SK-N-SH (cell line): ENCODE measurements at regions not wholly inside any gene's neighbourhood (a gene's known extent, or its start where the extent isn't known, plus 50 kb on each side); places are given as distances from the start of the nearest gene placed in this dataset.

Experiments
- CTCF ChIA-PET: fragments of 300-600, 350-600 bp; formaldehyde crosslinking; extraction: SDS; loops from one replicate; lab custom pipeline; 2021; lab: Yijun Ruan, JAX
- POLR2A ChIA-PET: fragments of 350-600 bp; sonication (Branson Sonifier 250); formaldehyde crosslinking; extraction: SDS; loops from one replicate; lab custom pipeline; 2020; ENCODE audit warnings: antibody characterized with exemption, inconsistent platforms; lab: Yijun Ruan, JAX
- DNase-seq: peaks from one replicate; pipeline ENCODE4 v3.0.0; 2012
- H2AFZ ChIP-seq: fragments of 200-600 bp; sonication (generic); 2 replicates; pipeline ENCODE4 v1.8.1; 2016; ENCODE audit warnings: antibody characterized with exemption, mild to moderate bottlenecking, low read depth
- H3F3A ChIP-seq: fragments of 200-600 bp; sonication (generic); replicated peaks from 2 replicates; pipeline ENCODE3; 2016; ENCODE audit warnings: antibody characterized with exemption, mild to moderate bottlenecking; ENCODE audit not compliant: insufficient read depth
- H3K27ac ChIP-seq, 2 experiments: fragments of 200-500 bp in 1 of 2; fragments of 200-600 bp in 1 of 2; sonication (Bioruptor generic) in 1 of 2; sonication (generic), shearing (Covaris generic) in 1 of 2; 2 replicates each; pipeline versions ENCODE4 v1.5.1 to v1.6.1; 2014 to 2016; ENCODE audit warnings: low read depth in 2 of 2, inconsistent platforms in 1 of 2, low read length in 1 of 2, mild to moderate bottlenecking in 1 of 2, mixed read lengths in 1 of 2
- H3K27me3 ChIP-seq: fragments of 200-600 bp; sonication (generic), shearing (Covaris generic); 2 replicates; pipeline ENCODE4 v1.6.1; 2016; ENCODE audit warnings: mixed run types; ENCODE audit not compliant: insufficient read depth
- H3K36me3 ChIP-seq, 2 experiments: fragments of 200-500 bp in 1 of 2; fragments of 200-600 bp in 1 of 2; sonication (Bioruptor generic) in 1 of 2; sonication (generic) in 1 of 2; replicated peaks in 1 of 2; 2 replicates each; pipeline versions ENCODE3 to v1.5.1; 2014 to 2016; ENCODE audit warnings: low read length in 1 of 2, mild to moderate bottlenecking in 1 of 2; ENCODE audit not compliant: insufficient read depth in 2 of 2, control insufficient read depth in 1 of 2
- H3K4me1 ChIP-seq, 2 experiments: fragments of 200-500 bp in 1 of 2; fragments of 200-600 bp in 1 of 2; sonication (Bioruptor generic) in 1 of 2; sonication (generic), shearing (Covaris generic) in 1 of 2; 2 replicates each; pipeline versions ENCODE4 v1.5.1 to v1.6.1; 2014 to 2016; ENCODE audit warnings: low read depth in 1 of 2, low read length in 1 of 2, mixed run types in 1 of 2; ENCODE audit not compliant: insufficient read depth in 2 of 2, control insufficient read depth in 1 of 2
- H3K4me2 ChIP-seq: fragments of 200-600 bp; sonication (generic), shearing (Covaris generic); 2 replicates; pipeline ENCODE4 v1.6.1; 2017; ENCODE audit warnings: mixed run types
- H3K4me3 ChIP-seq, 2 experiments: fragments of 200-500 bp in 1 of 2; fragments of 200-600 bp in 1 of 2; sonication (Bioruptor generic) in 1 of 2; sonication (generic), shearing (Covaris generic) in 1 of 2; 2 replicates each; pipeline versions ENCODE4 v1.5.1 to v1.8.1; 2014 to 2016; ENCODE audit warnings: low read depth in 2 of 2, inconsistent platforms in 1 of 2, low read length in 1 of 2, mild to moderate bottlenecking in 1 of 2, mixed read lengths in 1 of 2, moderate library complexity in 1 of 2
- H3K79me2 ChIP-seq: fragments of 200-600 bp; sonication (generic); 2 replicates; pipeline ENCODE4 v1.8.1; 2017; ENCODE audit warnings: mild to moderate bottlenecking; ENCODE audit not compliant: insufficient read depth
- H3K9ac ChIP-seq: fragments of 200-600 bp; sonication (generic); 2 replicates; pipeline ENCODE4 v1.6.1; 2017; ENCODE audit warnings: mixed run types
- H3K9me2 ChIP-seq: fragments of 200-600 bp; sonication (generic); 2 replicates; pipeline ENCODE4 v1.6.1; 2017; ENCODE audit warnings: mixed run types
- H3K9me3 ChIP-seq: fragments of 200-600 bp; sonication (generic); 2 replicates; pipeline ENCODE4 v1.6.1; 2017; ENCODE audit warnings: mixed run types, mild to moderate bottlenecking, moderate library complexity
- H4K20me1 ChIP-seq: fragments of 200-600 bp; sonication (generic); 2 replicates; pipeline ENCODE4 v1.6.1; 2017; ENCODE audit warnings: mild to moderate bottlenecking, mixed run types; ENCODE audit not compliant: insufficient read depth
- CTCF ChIP-seq: fragments of 200-600 bp; sonication (generic); IDR thresholded peaks from 2 replicates; pipeline ENCODE4 v1.6.1; 2017; ENCODE audit warnings: antibody characterized with exemption, mild to moderate bottlenecking, moderate library complexity
- ELF1 ChIP-seq: IDR thresholded peaks from 2 replicates; pipeline ENCODE4 v1.4.0; 2012
- EP300 ChIP-seq, 2 experiments: IDR thresholded peaks; 2 replicates each; pipeline versions ENCODE4 v1.4.0 to v1.6.1; 2012; ENCODE audit warnings: borderline replicate concordance in 1 of 2, low read depth in 1 of 2, low read length in 1 of 2
- EZH2phosphoT487 ChIP-seq: fragments of 200-600 bp; sonication (generic); IDR thresholded peaks from 2 replicates; pipeline ENCODE4 v1.6.1; 2017; ENCODE audit warnings: low read depth, mixed run types, mild to moderate bottlenecking, antibody characterized with exemption, moderate library complexity, borderline replicate concordance
- FOSL2 ChIP-seq: IDR thresholded peaks from 2 replicates; pipeline ENCODE4 v1.4.0; 2012; ENCODE audit warnings: low read depth, mild to moderate bottlenecking, moderate library complexity, borderline replicate concordance
- FOXJ3 ChIP-seq: sonication (generic); formaldehyde crosslinking; IDR thresholded peaks from 2 replicates; pipeline ENCODE4 v1.5.1; 2020; ENCODE audit warnings: mild to moderate bottlenecking, missing genetic modification reagents
- FOXM1 ChIP-seq: IDR thresholded peaks from 2 replicates; pipeline ENCODE4 v1.4.0; 2012; ENCODE audit warnings: low read depth, mild to moderate bottlenecking
- MEF2A ChIP-seq: IDR thresholded peaks from 2 replicates; pipeline ENCODE4 v1.4.0; 2012; ENCODE audit warnings: low read depth, borderline replicate concordance
- MXI1 ChIP-seq: IDR thresholded peaks from 2 replicates; pipeline ENCODE4 v1.6.1; 2012; ENCODE audit warnings: mild to moderate bottlenecking, low read depth, low read length, improper control_type of control experiment
- NRF1 ChIP-seq: IDR thresholded peaks from 2 replicates; pipeline ENCODE4 v1.6.1; 2012; ENCODE audit warnings: low read depth, mild to moderate bottlenecking, low read length
- POLR2AphosphoS5 ChIP-seq: IDR thresholded peaks from 2 replicates; pipeline ENCODE4 v1.6.1; 2012; ENCODE audit warnings: low read depth, low read length
- RCOR1 ChIP-seq: fragments of 150-350 bp; IDR thresholded peaks from 2 replicates; pipeline ENCODE4 v1.6.1; 2017; ENCODE audit warnings: antibody characterized with exemption, low read length
- REST ChIP-seq: IDR thresholded peaks from 2 replicates; pipeline ENCODE4 v1.6.1; 2012; ENCODE audit warnings: mild to moderate bottlenecking, low read depth, low read length, moderate library complexity
- SIN3A ChIP-seq: IDR thresholded peaks from 2 replicates; pipeline ENCODE4 v1.6.1; 2012; ENCODE audit warnings: low read depth, mild to moderate bottlenecking, low read length, moderate library complexity, borderline replicate concordance
- SMC3 ChIP-seq: IDR thresholded peaks from 2 replicates; pipeline ENCODE4 v1.6.1; 2012; ENCODE audit warnings: low read depth, low read length, improper control_type of control experiment
- TAF1 ChIP-seq: IDR thresholded peaks from 2 replicates; pipeline ENCODE4 v1.6.1; 2012; ENCODE audit warnings: low read depth, mild to moderate bottlenecking, low read length, moderate library complexity, borderline replicate concordance
- TCF12 ChIP-seq: IDR thresholded peaks from 2 replicates; pipeline ENCODE4 v1.4.0; 2012
- TEAD4 ChIP-seq: IDR thresholded peaks from 2 replicates; pipeline ENCODE4 v1.4.0; 2012; ENCODE audit warnings: mild to moderate bottlenecking, borderline replicate concordance; ENCODE audit not compliant: insufficient read depth
- USF1 ChIP-seq: IDR thresholded peaks from 2 replicates; pipeline ENCODE4 v1.4.0; 2012; ENCODE audit warnings: low read depth, borderline replicate concordance
- YY1 ChIP-seq: IDR thresholded peaks from 2 replicates; pipeline ENCODE4 v1.4.0; 2012; ENCODE audit warnings: low read depth, mild to moderate bottlenecking
- WGBS: methylation state at CpG from one replicate; pipeline ENCODE4 v1.1.6; 2017; ENCODE audit warnings: low lambda C conversion rate; 5-methylcytosine and 5-hydroxymethylcytosine counted together

- ChIA-PET POLR2A (no interaction called here), CTCF (no interaction called here)
- H2AFZ ChIP-seq: no peak overlapping the region
- no peaks in the 10 kb centered on the region for H3K36me3 ChIP-seq
- no peak overlapping the region for H3K4me2 ChIP-seq
- H4K20me1 ChIP-seq: no peaks in the 10 kb centered on the region
- DNase-seq: no peak
- no peaks in the 10 kb centered on the region for H3K9me2 ChIP-seq
- no peaks in the 10 kb centered on the region for H3K9me3 ChIP-seq
- no peaks in the 10 kb centered on the region for H3F3A ChIP-seq
- no peaks in the 10 kb centered on the region for H3K4me1 ChIP-seq
- H3K27ac ChIP-seq: no peak overlapping the region
- TF ChIP-seq NRF1 (no peak), EZH2phosphoT487 (no peak), FOSL2 (no peak), SMC3 (no peak), RCOR1 (no peak), CTCF (no peak), REST (no peak), FOXM1 (no peak), TAF1 (no peak), ELF1 (no peak), TEAD4 (no peak), FOXJ3 (CRISPR knock-in tag) (no peak), EP300 (IDR thresholded peaks at IDR 0.05; ENCODE audit: borderline replicate concordance in 1 of 2, low read depth in 1 of 2, low read length in 1 of 2) (no peak), MXI1 (no peak), TCF12 (no peak), MEF2A (no peak), YY1 (no peak), USF1 (no peak), POLR2AphosphoS5 (no peak), SIN3A (no peak)
- TF ChIP-seq, all 33 proteins: peak for 0
- 25% methylated on average over 3 of the region's 3 CpGs for WGBS
- no peak overlapping the region for H3K4me3 ChIP-seq
- H3K27me3 ChIP-seq: no peaks in the 10 kb centered on the region
- H3K79me2 ChIP-seq: no peaks in the 10 kb centered on the region
- no peak overlapping the region for H3K9ac ChIP-seq
Observed at GRCh38 chr2:122596598-122596997, 841.1 kb downstream of the TSN start.
